Activated naive CD4-positive, alpha-beta T cell treated with anti-CD3 and anti-CD28 coated beads, Interleukin-2, amount 50 U/mL, for 24 hours (primary cell): ENCODE measurements at regions not wholly inside any gene's neighbourhood (a gene's known extent, or its start where the extent isn't known, plus 50 kb on each side); places are given as distances from the start of the nearest gene placed in this dataset.
"Not testable (repeated sequence)": the region's sequence is repeated elsewhere in the genome, so short reads cannot be mapped to it uniquely, and the experiment has no call there.

Experiments used
- H3K27ac Mint-ChIP-seq: one replicate; pipeline ENCODE4 v1.8.0; 2021; ENCODE audit warnings: mild to moderate bottlenecking, mixed read lengths
- H3K27me3 Mint-ChIP-seq: one replicate; pipeline ENCODE4 v1.8.0; 2021; ENCODE audit warnings: mixed read lengths
- H3K36me3 Mint-ChIP-seq: one replicate; pipeline ENCODE4 v1.8.0; 2021; ENCODE audit warnings: mixed read lengths
- H3K4me1 Mint-ChIP-seq: one replicate; pipeline ENCODE4 v1.8.0; 2021; ENCODE audit warnings: mixed read lengths
- H3K4me3 Mint-ChIP-seq: one replicate; pipeline ENCODE4 v1.8.0; 2021; ENCODE audit warnings: mild to moderate bottlenecking, mixed read lengths
- H3K9me3 Mint-ChIP-seq: one replicate; pipeline ENCODE4 v1.8.0; 2021; ENCODE audit warnings: mixed read lengths

DNA sequence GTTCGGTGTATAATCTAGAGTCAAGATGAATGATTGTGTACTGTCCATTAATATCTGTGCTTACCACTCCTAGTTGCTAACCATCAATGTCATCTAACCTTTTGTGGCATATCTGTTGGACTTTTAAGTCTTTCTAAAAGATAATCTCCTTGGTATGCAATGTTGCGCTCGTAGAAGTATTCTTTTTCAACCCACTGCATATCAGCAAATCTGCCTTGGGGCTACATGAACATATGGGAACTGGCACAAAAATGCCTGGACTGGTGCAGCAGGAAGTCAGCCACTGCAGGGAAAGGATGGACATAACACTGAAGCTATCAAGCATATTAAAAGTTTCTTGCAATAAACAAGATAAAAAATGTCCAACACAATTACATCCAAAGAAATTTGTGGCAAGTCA is 124.3 kb upstream of the SLC38A4 start:
- Mint-ChIP-seq H3K27ac (no peak overlapping the region), H3K9me3 (no peaks in the 10 kb centered on the region), H3K27me3 (peaks cover 5% of the 10 kb centered on the region), H3K4me1 (no peaks in the 10 kb centered on the region), H3K4me3 (no peak overlapping the region), H3K36me3 (no peaks in the 10 kb centered on the region)

DNA sequence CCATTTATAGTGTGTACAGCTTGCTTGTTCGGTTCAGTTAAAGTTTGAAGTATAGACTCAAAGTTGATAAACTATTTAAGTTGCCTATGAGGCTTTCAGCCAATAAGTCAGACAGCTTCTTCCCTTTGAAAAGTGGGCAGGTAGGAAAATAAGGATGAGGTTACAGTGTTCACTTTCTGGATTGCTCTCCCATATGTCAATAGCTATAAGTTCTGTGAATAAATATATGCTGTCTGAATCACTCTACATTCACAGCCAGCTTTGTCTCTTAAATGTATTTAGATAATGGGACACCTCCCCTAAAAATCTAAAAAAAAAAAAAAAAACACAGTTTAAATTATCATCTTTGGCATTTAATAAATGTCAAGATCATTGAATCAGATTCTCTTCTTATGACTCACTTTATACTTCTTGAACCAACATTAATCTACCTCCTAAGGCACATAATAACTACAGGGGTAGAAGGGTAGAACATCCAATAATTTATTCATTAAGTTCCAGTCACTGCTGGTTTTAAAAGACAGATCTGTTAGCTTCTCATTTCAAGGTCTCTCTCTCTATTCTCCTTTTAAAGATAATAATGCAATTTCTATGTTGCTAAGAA is 126.4 kb upstream of the PCED1B start:
- Mint-ChIP-seq H3K36me3 (peaks cover 2% of the 10 kb centered on the region), H3K27ac (no peak overlapping the region), H3K4me3 (no peak overlapping the region), H3K27me3 (peaks cover 5% of the 10 kb centered on the region), H3K4me1 (no peaks in the 10 kb centered on the region), H3K9me3 (no peaks in the 10 kb centered on the region)

DNA sequence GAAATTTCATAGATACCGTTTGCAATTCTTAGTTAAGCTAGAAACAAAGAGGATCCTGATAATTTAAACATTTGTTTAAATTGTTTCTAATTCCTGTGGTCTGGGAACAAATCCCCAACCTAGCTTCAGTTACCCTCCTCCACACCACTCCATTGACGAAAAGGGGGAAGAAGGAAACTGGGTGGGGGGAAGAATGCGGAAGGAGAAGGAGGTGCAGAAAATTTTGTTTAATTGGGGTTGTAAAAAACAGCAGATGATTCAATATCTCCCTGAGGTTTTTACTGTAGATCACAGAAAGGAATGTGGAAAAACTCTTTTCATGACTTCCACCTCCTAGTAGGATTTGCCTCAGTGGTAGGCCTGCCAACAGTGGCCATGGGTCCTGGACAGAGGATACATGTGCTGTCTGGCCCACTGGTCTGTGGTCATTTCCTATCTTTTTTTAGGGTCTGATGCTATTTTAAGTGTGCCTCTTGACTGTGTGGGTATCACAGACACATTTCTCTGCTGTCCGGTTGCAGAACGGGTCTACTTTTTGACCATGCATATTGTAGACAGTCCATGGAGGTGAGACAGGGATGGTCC is 122.9 kb upstream of the PCED1B start:
- Mint-ChIP-seq H3K27ac (no peak overlapping the region), H3K27me3 (peaks cover 5% of the 10 kb centered on the region), H3K4me1 (no peaks in the 10 kb centered on the region), H3K4me3 (no peak overlapping the region), H3K9me3 (no peaks in the 10 kb centered on the region), H3K36me3 (peaks cover 2% of the 10 kb centered on the region)

DNA sequence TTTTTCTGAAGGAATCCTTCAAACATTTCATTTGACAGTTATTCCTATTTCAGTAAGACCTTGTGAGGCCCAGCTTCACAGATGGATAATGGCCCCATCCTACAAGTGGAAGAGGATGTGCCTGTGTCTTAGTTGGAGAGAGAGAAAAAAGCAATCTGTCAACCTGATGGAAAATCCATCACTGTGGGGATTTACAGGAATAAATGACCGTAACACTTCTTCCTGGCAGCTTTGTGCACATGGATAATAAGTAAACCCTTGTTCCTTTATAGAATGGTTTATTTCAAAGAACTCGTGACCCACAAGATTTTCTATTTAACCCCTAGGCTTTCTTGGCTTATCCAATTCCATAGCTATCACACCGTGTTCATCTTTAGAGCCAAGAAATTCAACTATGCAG is 121.4 kb upstream of the PCED1B start:
- no peaks in the 10 kb centered on the region for H3K4me1 Mint-ChIP-seq
- H3K9me3 Mint-ChIP-seq = no peaks in the 10 kb centered on the region
- no peak overlapping the region for H3K4me3 Mint-ChIP-seq
- H3K27ac Mint-ChIP-seq = no peak overlapping the region
- H3K36me3 Mint-ChIP-seq = peaks cover 2% of the 10 kb centered on the region
- H3K27me3 Mint-ChIP-seq = peaks cover 2% of the 10 kb centered on the region

DNA sequence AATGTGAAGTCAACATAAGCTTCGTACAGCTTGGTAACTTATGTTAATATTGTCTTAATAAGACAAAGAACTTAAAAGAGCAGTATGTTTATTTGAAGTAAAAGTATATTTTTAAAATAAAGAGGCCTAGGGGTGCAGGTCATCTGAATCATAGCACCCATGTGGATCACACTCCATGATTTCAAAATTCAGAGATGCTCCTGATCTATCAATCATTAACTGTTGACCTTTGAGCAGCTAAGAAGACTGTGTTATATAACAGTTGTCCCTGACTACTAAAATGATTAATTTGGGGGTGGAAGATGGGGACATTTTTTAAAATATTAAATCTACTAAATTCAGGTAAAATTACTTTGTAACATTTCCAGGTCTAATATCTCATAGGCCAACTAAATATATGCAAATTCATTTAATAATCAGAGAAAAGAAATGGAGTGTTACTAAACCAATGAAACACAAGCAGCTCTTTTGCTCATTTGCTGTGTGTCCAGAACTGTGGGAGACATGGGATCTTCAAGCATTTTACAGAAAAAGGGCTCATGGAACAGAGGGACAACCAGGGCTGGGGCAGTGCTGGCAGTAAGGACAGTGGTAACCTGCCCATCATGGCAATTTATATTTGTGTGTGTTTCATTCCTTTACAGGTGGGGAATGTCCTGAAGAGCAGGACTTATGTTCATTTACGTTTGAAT is 120.7 kb upstream of the PCED1B start:
- Mint-ChIP-seq H3K9me3 (no peaks in the 10 kb centered on the region), H3K27me3 (no peaks in the 10 kb centered on the region), H3K4me1 (no peaks in the 10 kb centered on the region), H3K27ac (no peak overlapping the region), H3K36me3 (peaks cover 2% of the 10 kb centered on the region), H3K4me3 (no peak overlapping the region)

DNA sequence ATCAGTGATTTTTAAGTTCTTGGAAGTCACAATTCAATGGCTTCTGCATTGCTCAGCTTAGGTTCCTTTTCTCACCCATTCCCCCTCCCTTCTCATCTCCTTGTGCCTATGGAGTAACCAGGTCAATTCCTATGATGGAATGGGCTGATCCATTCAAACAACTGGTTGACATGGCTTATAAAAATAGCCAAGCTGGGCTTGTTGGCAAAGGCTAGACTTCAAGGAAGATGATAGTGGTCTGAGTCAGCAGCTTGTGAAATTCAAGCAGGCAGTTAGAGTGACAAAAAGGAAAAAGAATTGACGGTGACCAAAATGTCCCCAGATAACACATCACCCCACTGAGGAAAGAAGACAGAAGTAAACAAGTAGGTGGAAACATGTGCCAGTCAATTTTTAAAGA is 119.9 kb upstream of the PCED1B start:
- Mint-ChIP-seq H3K4me1 (no peaks in the 10 kb centered on the region), H3K4me3 (no peak overlapping the region), H3K36me3 (peaks cover 2% of the 10 kb centered on the region), H3K27ac (no peak overlapping the region), H3K9me3 (no peaks in the 10 kb centered on the region), H3K27me3 (no peaks in the 10 kb centered on the region)

DNA sequence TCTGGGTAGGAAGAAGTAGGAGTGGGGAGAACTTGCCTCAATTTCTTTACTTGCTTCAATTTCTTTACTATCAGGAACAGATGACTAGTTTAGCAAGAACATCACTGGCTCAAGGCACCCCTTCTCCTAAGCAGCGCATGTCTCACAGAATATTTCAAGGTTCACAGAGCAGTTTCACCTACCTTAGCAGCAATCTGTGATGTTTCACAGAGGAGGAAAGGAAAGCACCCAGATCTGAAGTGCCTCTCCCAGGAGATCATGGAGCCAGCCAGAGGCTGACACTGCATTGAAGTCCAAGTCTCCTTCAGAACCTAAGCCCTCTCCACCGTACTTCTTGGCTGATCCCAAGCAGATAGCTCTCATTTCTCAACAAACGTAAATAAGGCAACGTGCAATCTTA is 118.7 kb upstream of the PCED1B start:
- H3K27ac Mint-ChIP-seq = no peak overlapping the region
- H3K4me3 Mint-ChIP-seq = no peak overlapping the region
- H3K9me3 Mint-ChIP-seq = no peaks in the 10 kb centered on the region
- H3K4me1 Mint-ChIP-seq = no peaks in the 10 kb centered on the region
- peaks cover 2% of the 10 kb centered on the region for H3K36me3 Mint-ChIP-seq
- no peaks in the 10 kb centered on the region for H3K27me3 Mint-ChIP-seq

DNA sequence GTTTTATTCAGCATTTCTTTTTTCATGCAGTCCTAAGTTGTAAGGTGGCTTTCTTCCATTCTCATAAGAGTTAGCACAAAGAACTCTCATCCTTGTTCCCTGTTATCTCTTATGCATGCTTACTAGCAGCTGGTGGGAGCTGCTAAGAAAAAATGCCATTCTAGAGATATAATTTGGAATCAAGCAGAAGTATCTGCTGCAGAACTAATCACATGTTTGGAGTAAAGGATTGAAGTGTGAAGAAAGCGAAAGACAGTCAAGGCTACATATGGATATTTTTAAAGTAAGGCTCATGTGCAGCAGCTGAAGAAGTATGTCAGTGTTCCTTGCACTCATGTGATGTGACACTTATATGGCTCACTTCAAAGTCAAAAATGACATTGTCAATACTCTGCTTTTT is 116.2 kb upstream of the PCED1B start:
- H3K36me3 Mint-ChIP-seq = no peaks in the 10 kb centered on the region
- H3K9me3 Mint-ChIP-seq = no peaks in the 10 kb centered on the region
- no peaks in the 10 kb centered on the region for H3K4me1 Mint-ChIP-seq
- no peak overlapping the region for H3K27ac Mint-ChIP-seq
- peaks cover 2% of the 10 kb centered on the region for H3K27me3 Mint-ChIP-seq
- no peak overlapping the region for H3K4me3 Mint-ChIP-seq

DNA sequence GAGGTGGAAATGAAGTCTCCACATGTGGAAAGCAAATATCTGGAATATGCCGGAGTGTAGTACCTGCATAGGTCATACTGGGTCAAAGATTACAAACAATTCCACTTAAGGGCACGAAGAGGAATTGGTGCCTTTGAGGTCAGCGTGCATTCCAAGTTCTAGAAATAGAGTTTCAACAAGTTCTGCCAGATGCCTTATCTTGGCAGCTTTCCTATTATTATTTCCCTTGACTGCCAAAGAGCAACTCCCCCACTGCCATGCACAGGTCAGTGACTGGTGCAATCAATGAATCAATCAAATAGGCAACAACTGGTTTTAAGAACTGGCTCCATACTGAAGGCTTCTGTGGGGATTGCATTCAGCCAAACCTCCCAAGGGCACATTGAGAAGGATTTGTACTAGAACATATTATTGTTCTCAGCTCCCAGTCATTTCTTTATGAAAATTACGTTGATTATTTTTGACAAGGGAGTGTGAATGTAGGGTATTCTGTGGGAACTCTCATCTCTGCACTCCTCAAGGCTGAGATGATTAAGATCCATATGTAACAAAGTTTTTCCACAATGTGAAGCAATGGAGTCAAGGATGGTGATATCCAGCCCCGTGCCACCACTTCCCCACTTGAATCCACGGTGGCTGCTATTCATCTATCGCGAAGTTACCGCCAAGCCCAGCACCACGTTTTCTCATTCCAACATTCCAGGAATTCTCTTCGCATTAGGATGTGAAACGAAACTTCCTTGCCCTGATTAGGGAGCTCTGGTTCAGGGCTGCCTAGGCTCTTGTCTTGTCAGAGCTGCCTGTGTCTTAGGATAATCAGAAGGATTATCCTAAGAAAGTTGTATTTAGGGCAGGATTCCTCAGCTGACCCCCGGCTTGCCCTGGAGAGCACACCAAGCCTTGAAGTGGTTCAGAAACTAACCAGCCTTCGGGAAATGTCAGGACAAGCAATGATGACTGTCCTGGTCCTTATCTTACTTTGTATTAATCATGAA is 115.1 kb upstream of the PCED1B start:
- H3K4me3 Mint-ChIP-seq = no peak overlapping the region
- peaks cover 2% of the 10 kb centered on the region for H3K27me3 Mint-ChIP-seq
- H3K4me1 Mint-ChIP-seq = no peaks in the 10 kb centered on the region

DNA sequence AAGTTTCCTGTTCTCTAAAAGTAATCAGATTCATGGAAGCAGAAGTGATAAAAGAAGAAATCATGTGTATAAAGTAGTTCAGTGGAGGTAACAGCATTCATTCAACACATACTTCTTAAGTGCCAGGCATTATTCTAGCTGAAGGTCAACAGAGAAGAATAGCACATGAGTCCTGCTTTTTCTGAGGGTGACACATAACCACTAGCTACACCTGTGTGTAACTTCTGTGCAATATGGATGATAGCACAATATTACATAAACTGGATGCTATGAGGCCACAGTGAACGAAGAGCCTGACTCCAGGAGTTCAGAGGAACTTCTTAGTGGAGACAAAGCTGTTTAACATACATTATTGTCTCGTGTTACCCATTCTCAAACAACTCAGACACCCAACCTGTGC is 114.3 kb upstream of the PCED1B start:
- Mint-ChIP-seq H3K4me3 (no peak overlapping the region), H3K27me3 (peaks cover 3% of the 10 kb centered on the region), H3K4me1 (no peaks in the 10 kb centered on the region)

More for the DNA sequence above, 115.1 kb upstream of the PCED1B start:
- Mint-ChIP-seq H3K36me3 (no peaks in the 10 kb centered on the region), H3K9me3 (no peaks in the 10 kb centered on the region), H3K27ac (no peak overlapping the region)

DNA sequence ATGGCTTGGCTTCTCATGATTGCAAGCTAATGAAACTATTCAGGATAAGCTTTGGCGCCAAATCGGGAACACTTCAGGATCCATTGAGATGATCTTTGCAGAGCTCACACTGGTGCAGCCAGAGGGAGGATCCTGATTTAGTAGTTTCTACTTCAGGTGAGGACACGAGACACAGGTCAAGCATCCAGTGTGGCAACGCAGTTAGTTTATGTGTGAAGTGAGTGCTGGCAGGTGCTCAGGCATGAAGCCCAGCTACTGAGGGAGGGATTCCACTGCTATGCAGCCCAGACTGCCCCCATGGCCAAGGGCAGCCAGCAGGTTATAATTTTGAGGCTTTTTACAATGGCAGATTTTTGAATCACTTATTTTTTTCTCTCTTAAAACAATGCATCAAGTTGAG is 113.5 kb upstream of the PCED1B start:
- H3K27me3 Mint-ChIP-seq = peaks cover 5% of the 10 kb centered on the region
- H3K4me3 Mint-ChIP-seq = no peak overlapping the region

More for the DNA sequence above, 114.3 kb upstream of the PCED1B start:
- Mint-ChIP-seq H3K36me3 (no peaks in the 10 kb centered on the region), H3K9me3 (no peaks in the 10 kb centered on the region), H3K27ac (no peak overlapping the region)

DNA sequence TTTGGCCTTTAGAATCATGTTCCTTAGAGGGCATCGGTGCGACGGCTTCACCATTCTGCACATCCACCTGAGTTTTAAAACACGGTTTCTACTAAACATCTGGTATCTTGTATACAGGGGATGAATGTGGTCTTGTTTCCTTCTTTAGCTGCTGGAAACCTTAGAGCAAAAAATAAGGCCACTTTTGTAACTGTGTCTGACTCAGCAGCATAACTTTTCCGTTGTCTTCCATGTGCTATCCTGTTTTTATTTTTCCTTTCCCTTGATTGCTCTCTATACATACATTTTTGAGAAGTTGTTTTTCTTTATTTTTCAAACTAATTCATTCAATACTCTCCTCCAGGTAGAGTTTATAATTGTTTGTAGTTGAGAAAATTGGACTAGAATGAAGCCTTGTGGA is 108.8 kb upstream of the PCED1B start:
- Mint-ChIP-seq H3K4me1 (no peaks in the 10 kb centered on the region), H3K36me3 (no peaks in the 10 kb centered on the region), H3K27me3 (peaks cover 16% of the 10 kb centered on the region), H3K4me3 (no peak overlapping the region), H3K27ac (no peak overlapping the region), H3K9me3 (no peaks in the 10 kb centered on the region)

More for the DNA sequence above, 113.5 kb upstream of the PCED1B start:
- no peak overlapping the region for H3K27ac Mint-ChIP-seq
- H3K4me1 Mint-ChIP-seq = no peaks in the 10 kb centered on the region
- no peaks in the 10 kb centered on the region for H3K9me3 Mint-ChIP-seq
- H3K36me3 Mint-ChIP-seq = no peaks in the 10 kb centered on the region

DNA sequence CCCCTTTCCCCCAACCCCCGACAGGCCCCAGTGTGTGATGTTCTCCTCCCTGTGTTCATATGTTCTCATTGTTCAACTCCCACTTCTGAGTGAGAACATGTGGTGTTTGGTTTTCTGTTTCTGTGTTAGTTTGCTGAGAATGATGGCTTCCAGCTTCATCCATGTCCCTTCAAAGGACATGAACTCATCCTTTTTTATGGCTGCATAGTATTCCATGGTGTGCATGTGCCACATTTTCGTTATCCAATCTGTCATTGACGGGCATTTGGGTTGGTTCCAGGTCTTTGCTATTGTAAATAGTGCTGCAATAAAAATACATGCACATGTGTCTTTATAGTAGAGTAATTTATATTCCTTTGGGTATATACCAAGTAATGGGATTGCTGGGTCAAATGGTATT is 105.5 kb upstream of the PCED1B start:
- not testable (repeated sequence) for H3K4me1 Mint-ChIP-seq, H3K36me3 Mint-ChIP-seq, H3K9me3 Mint-ChIP-seq, H3K4me3 Mint-ChIP-seq
- H3K27me3 Mint-ChIP-seq = peaks cover 21% of the 10 kb centered on the region
- H3K27ac Mint-ChIP-seq = peak overlapping the region; percentile 3

DNA sequence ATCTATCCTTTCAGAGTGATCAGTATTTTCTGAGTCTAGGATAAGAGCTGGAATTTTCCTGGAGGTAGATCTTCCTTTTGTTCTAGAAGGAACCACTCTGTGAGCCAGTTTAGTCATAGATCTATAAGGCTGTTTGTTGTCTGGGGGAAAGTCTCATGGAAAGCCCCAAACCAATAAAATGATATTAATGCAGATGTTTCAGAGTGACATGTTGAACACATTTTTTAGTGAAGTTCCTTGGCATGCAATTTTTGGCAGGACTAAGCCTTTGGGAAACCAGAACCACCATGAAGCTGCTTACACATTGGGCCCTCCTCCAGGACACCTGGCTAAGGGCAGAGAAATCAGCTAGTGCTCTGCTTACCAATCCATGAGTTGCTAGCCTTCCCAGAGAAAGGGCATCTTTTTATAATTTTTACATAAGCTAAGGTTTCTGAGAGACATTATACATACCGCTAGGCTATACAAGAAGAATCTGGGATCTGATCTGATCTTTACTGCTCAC is 101.5 kb upstream of the PCED1B start:
- H3K36me3 Mint-ChIP-seq = peaks cover 1% of the 10 kb centered on the region
- no peak overlapping the region for H3K27ac Mint-ChIP-seq
- H3K4me3 Mint-ChIP-seq = no peak overlapping the region

DNA sequence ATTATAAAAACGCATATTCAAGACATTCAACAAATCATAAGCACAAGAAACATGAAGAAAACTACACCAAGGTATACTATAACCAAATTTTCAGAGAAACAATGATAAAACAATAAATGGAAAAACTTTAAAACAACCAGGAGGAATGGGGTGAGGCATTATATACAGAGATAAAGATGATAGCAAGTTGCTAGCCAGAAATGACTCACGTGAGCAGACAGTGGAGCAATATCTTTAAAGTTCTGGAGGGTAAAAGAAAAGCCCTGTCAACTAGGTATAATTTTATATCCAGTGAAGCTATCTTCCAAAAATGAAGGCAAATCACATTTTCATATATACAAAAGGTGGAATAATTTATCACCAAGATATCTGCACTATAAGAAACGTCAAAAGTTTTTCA is 97.8 kb upstream of the PCED1B start:
- Mint-ChIP-seq H3K27ac (no peak overlapping the region), H3K9me3 (no peaks in the 10 kb centered on the region), H3K36me3 (peaks cover 1% of the 10 kb centered on the region), H3K27me3 (peaks cover 12% of the 10 kb centered on the region), H3K4me3 (no peak overlapping the region), H3K4me1 (peaks cover 4% of the 10 kb centered on the region)

More for the DNA sequence above, 101.5 kb upstream of the PCED1B start:
- peaks cover 14% of the 10 kb centered on the region for H3K27me3 Mint-ChIP-seq
- H3K4me1 Mint-ChIP-seq = no peaks in the 10 kb centered on the region
- H3K9me3 Mint-ChIP-seq = no peaks in the 10 kb centered on the region
